HepG2 (cell line): ENCODE measurements at regions not wholly inside any gene's neighbourhood (a gene's known extent, or its start where the extent isn't known, plus 50 kb on each side); places are given as distances from the start of the nearest gene placed in this dataset.

Experiments
- ATAC-seq: fragments of 200-7000 bp; cut with Tn5 transposase; 3 replicates; pipeline ENCODE4 v1.9.1; 2020; ENCODE audit warnings: mild to moderate bottlenecking, moderate library complexity
- BruUV-seq: library from RNA; stranded (reverse); fragments of 400-500 nt; replicated peaks from 2 replicates; lab custom pipeline; 2021; lab: Mats Ljungman, UMichigan
- CTCF ChIA-PET: fragments of 300-600 bp; formaldehyde crosslinking; extraction: SDS; loops from one replicate; lab custom pipeline; 2021; ENCODE audit warnings: low total read pairs, inconsistent platforms, low intra/inter-chr PET ratio; lab: Yijun Ruan, JAX
- POLR2A ChIA-PET: fragments of 350-600 bp; sonication (Branson Sonifier 250); formaldehyde crosslinking; loops from one replicate; lab custom pipeline; 2020; ENCODE audit warnings: antibody characterized with exemption, inconsistent platforms; lab: Yijun Ruan, JAX
- DNase-seq: peaks from one replicate; pipeline ENCODE4 v3.0.0-alpha.2; 2015; ENCODE audit warnings: low spot score
- FAIRE-seq: peaks from 3 replicates; lab custom pipeline; 2011; peaks lifted over from hg19 to GRCh38; lab: Jason Lieb, UNC
- H2AFZ ChIP-seq: one replicate; pipeline ENCODE4 v1.6.1; 2011; ENCODE audit warnings: low read length, inconsistent platforms
- H3K27ac ChIP-seq: fragments of 300-600 bp; 3 replicates; pipeline ENCODE4 v1.8.0; 2011; ENCODE audit warnings: mixed run types, mild to moderate bottlenecking, mixed read lengths, low read length, inconsistent platforms; ENCODE audit not compliant: insufficient read depth; ENCODE audit errors: extremely low read length
- H3K27me3 ChIP-seq, 2 experiments: fragments of 200-600 bp in 1 of 2; 2 replicates in 1 of 2; 3 replicates in 1 of 2; pipeline versions ENCODE4 v1.6.0 to v1.8.0; 2011; ENCODE audit warnings: low read length in 2 of 2, mild to moderate bottlenecking in 2 of 2, moderate library complexity in 2 of 2, inconsistent platforms in 1 of 2; ENCODE audit not compliant: insufficient read depth in 2 of 2, control insufficient read depth in 1 of 2
- H3K36me3 ChIP-seq, 2 experiments: fragments of 200-600 bp in 1 of 2; replicated peaks in 1 of 2; 2 replicates in 1 of 2; 3 replicates in 1 of 2; pipeline versions ENCODE4 v1.5.1 to v1.8.0; 2011; ENCODE audit warnings: low read length in 2 of 2, inconsistent platforms in 1 of 2; ENCODE audit not compliant: insufficient read depth in 2 of 2, control insufficient read depth in 1 of 2
- H3K4me1 ChIP-seq: 2 replicates; pipeline ENCODE4 v1.5.1; 2012; ENCODE audit warnings: low read length, inconsistent platforms; ENCODE audit not compliant: insufficient read depth
- H3K4me2 ChIP-seq: 2 replicates; pipeline ENCODE4 v1.6.0; 2011; ENCODE audit warnings: low read depth, low read length, inconsistent platforms
- H3K4me3 ChIP-seq, 3 experiments: fragments of 200-600 bp in 1 of 3; sonication (generic), shearing (Covaris generic) in 1 of 3; replicated peaks in 1 of 3; 2 replicates each; pipeline ENCODE4 v1.5.1; 2011 to 2016; ENCODE audit warnings: low read length in 3 of 3, inconsistent platforms in 2 of 3, low read depth in 2 of 3, mild to moderate bottlenecking in 2 of 3, control low read depth in 1 of 3, mixed read lengths in 1 of 3; ENCODE audit not compliant: insufficient read depth in 1 of 3
- H3K79me2 ChIP-seq: one replicate; pipeline ENCODE4 v1.6.1; 2011; ENCODE audit warnings: low read length, inconsistent platforms; ENCODE audit not compliant: insufficient read depth
- H3K9ac ChIP-seq: 2 replicates; pipeline ENCODE4 v1.6.0; 2011; ENCODE audit warnings: mild to moderate bottlenecking, low read depth, low read length, inconsistent platforms; ENCODE audit not compliant: insufficient read depth
- H3K9me3 ChIP-seq: 2 replicates; pipeline ENCODE4 v1.5.1; 2012; ENCODE audit warnings: mild to moderate bottlenecking, low read length
- H4K20me1 ChIP-seq: 2 replicates; pipeline ENCODE4 v1.6.0; 2011; ENCODE audit warnings: inconsistent platforms, mild to moderate bottlenecking, low read length, moderate library complexity; ENCODE audit not compliant: insufficient read depth
- ATM ChIP-seq: fragments of 450-650 bp; IDR thresholded peaks from 2 replicates; pipeline ENCODE4 v1.7.1; 2017; ENCODE audit warnings: mild to moderate bottlenecking, borderline replicate concordance
- GRHL1 ChIP-seq: sonication (generic); formaldehyde crosslinking; conservative IDR thresholded peaks from 2 replicates; pipeline ENCODE4 v1.8.0; 2022; ENCODE audit warnings: missing genetic modification reagents
- MAFG ChIP-seq: sonication (generic); formaldehyde crosslinking; IDR thresholded peaks from 2 replicates; pipeline ENCODE4 v1.5.1; 2020; ENCODE audit warnings: mild to moderate bottlenecking, missing genetic modification reagents
- MIER3 ChIP-seq: IDR thresholded peaks from 2 replicates; pipeline ENCODE4 v1.6.1; 2016; ENCODE audit warnings: missing compliant biosample characterization, borderline replicate concordance
- MXD4 ChIP-seq: IDR thresholded peaks from 2 replicates; pipeline ENCODE4 v1.6.1; 2016; ENCODE audit warnings: mild to moderate bottlenecking, missing biosample characterization, missing genetic modification reagents
- MXI1 ChIP-seq: IDR thresholded peaks from 3 replicates; pipeline ENCODE4 v1.6.1; 2012; ENCODE audit warnings: low read depth, low read length, inconsistent platforms, borderline replicate concordance
- PLSCR1 ChIP-seq: sonication (generic); formaldehyde crosslinking; IDR thresholded peaks from 2 replicates; pipeline ENCODE4 v1.5.0; 2020; ENCODE audit warnings: missing genetic modification reagents, mild to moderate bottlenecking, borderline replicate concordance
- RAD51 ChIP-seq: fragments of 450-650 bp; IDR thresholded peaks from 2 replicates; pipeline ENCODE4 v1.6.1; 2016; ENCODE audit warnings: borderline replicate concordance
- RARA ChIP-seq: IDR thresholded peaks from 2 replicates; pipeline ENCODE4 v1.6.1; 2016; ENCODE audit warnings: missing genetic modification reagents, missing compliant biosample characterization
- RBM39 ChIP-seq: fragments of 200-400 bp; formaldehyde crosslinking; IDR thresholded peaks from one replicate; pipeline ENCODE4 v1.6.1; 2018; ENCODE audit warnings: antibody characterized with exemption, mild to moderate bottlenecking, low read depth, low read length; ENCODE audit not compliant: poor library complexity, severe bottlenecking
- SAP130 ChIP-seq: IDR thresholded peaks from 2 replicates; pipeline ENCODE4 v1.6.1; 2016; ENCODE audit warnings: low read depth
- STAT5B ChIP-seq: sonication (generic); formaldehyde crosslinking; IDR thresholded peaks from 2 replicates; pipeline ENCODE4 v1.4.0; 2020; ENCODE audit warnings: missing genetic modification reagents
- TAF1 ChIP-seq: sonication (generic); formaldehyde crosslinking; IDR thresholded peaks from 2 replicates; pipeline ENCODE4 v1.4.0; 2020; ENCODE audit warnings: missing genetic modification reagents
- ZFP1 ChIP-seq: IDR thresholded peaks from 2 replicates; pipeline ENCODE4 v1.6.1; 2016
- ZNF101 ChIP-seq: sonication (generic); formaldehyde crosslinking; IDR thresholded peaks from 2 replicates; pipeline ENCODE4 v1.4.0; 2020; ENCODE audit warnings: mild to moderate bottlenecking, low read depth, missing genetic modification reagents, borderline replicate concordance
- ZNF569 ChIP-seq: sonication (generic); formaldehyde crosslinking; IDR thresholded peaks from 2 replicates; pipeline ENCODE4 v1.5.0; 2020; ENCODE audit warnings: mild to moderate bottlenecking, missing genetic modification reagents, moderate library complexity, borderline replicate concordance
- ZNF597 ChIP-seq: sonication (generic); formaldehyde crosslinking; IDR thresholded peaks from 2 replicates; pipeline ENCODE4 v1.5.0; 2020; ENCODE audit warnings: missing genetic modification reagents
- ZNF761 ChIP-seq: sonication (generic); formaldehyde crosslinking; conservative IDR thresholded peaks from 2 replicates; pipeline ENCODE4 v1.4.0; 2020; ENCODE audit warnings: mild to moderate bottlenecking, missing genetic modification reagents
- ZNF891 ChIP-seq: sonication (generic); formaldehyde crosslinking; IDR thresholded peaks from 2 replicates; pipeline ENCODE4 v1.5.0; 2020; ENCODE audit warnings: mild to moderate bottlenecking, missing genetic modification reagents
- WGBS: methylation state at CpG from one replicate; pipeline ENCODE4 v1.1.6; 2017; ENCODE audit warnings: low lambda C conversion rate; 5-methylcytosine and 5-hydroxymethylcytosine counted together
- in situ Hi-C: cut with HindIII; loops from 2 replicates; pipeline ENCODE4 v1.10.0; 2017; ENCODE audit warnings: low pct_unique_long_range_greater_than_20kb; ENCODE audit not compliant: extremely low pct_ligation_motif_present
- intact Hi-C: fragments of 100-400 bp; cut with micrococcal nuclease; formaldehyde crosslinking; loops from one replicate; pipeline ENCODE4 v1.10.0; 2022; ENCODE audit not compliant: unreplicated experiment

GRCh38 chr2:10237392-10238321 is 65.0 kb upstream of the HPCAL1 start:
- H3K27me3 ChIP-seq = peaks cover 19 to 89% of the 10 kb centered on the region in 2 experiments
- in situ Hi-C loops = no loop called here
- TF ChIP-seq ZNF597 (CRISPR knock-in tag) = no peak
- no peak for TF ChIP-seq MXI1
- no peak for TF ChIP-seq ZNF891 (CRISPR knock-in tag)
- no peak for TF ChIP-seq STAT5B (CRISPR knock-in tag)
- no peak for TF ChIP-seq ZNF569 (CRISPR knock-in tag)
- no peak for TF ChIP-seq MAFG (CRISPR knock-in tag)
- TF ChIP-seq ZNF101 (CRISPR knock-in tag) = no peak
- no peak for TF ChIP-seq ZFP1
- TF ChIP-seq RAD51 = no peak
- TF ChIP-seq ATM = no peak
- TF ChIP-seq RBM39 = no peak
- TF ChIP-seq GRHL1 (CRISPR knock-in tag) = no peak
- no peak for TF ChIP-seq MIER3 (CRISPR knock-in tag)
- TF ChIP-seq ZNF761 (CRISPR knock-in tag) = no peak
- no peak for TF ChIP-seq SAP130 (CRISPR knock-in tag)
- no peak for TF ChIP-seq TAF1 (CRISPR knock-in tag)
- no peak for TF ChIP-seq MXD4 (CRISPR knock-in tag)
- no peak for TF ChIP-seq PLSCR1
- TF ChIP-seq RARA (CRISPR knock-in tag) = no peak
- TF ChIP-seq, all 625 proteins: peak for 0
- POLR2A ChIA-PET = no interaction called here
- Histone ChIP-seq H3K4me2 (no peak overlapping the region), H3K27ac (no peak overlapping the region), H3K4me3 (no peak overlapping the region), H2AFZ (no peak overlapping the region), H3K79me2 (no peaks in the 10 kb centered on the region), H3K9ac (no peak overlapping the region), H3K36me3 (no peaks in the 10 kb centered on the region), H3K9me3 (no peaks in the 10 kb centered on the region), H3K4me1 (0 out of 2 replicates have a peak, but pooled peaks cover 5% of the 10 kb centered on the region), H4K20me1 (no peaks in the 10 kb centered on the region)
- intact Hi-C loops = no loop called here
- no peak for ATAC-seq
- no peak for FAIRE-seq
- DNase-seq = no peak
- 30% methylated on average over 21 of the region's 28 CpGs for WGBS
- BruUV-seq = no TSS peak
- CTCF ChIA-PET = no interaction called here
